Suppressor macrophage (primary cell): ENCODE measurements at regions not wholly inside any gene's neighbourhood (a gene's known extent, or its start where the extent isn't known, plus 50 kb on each side); places are given as distances from the start of the nearest gene placed in this dataset.
"Not testable (repeated sequence)": the region's sequence is repeated elsewhere in the genome, so short reads cannot be mapped to it uniquely, and the experiment has no call there.

Source experiments
- DNase-seq, 4 experiments: peaks; one replicate each; pipeline ENCODE4 v3.0.0-alpha.2; 2020 to 2022

DNA sequence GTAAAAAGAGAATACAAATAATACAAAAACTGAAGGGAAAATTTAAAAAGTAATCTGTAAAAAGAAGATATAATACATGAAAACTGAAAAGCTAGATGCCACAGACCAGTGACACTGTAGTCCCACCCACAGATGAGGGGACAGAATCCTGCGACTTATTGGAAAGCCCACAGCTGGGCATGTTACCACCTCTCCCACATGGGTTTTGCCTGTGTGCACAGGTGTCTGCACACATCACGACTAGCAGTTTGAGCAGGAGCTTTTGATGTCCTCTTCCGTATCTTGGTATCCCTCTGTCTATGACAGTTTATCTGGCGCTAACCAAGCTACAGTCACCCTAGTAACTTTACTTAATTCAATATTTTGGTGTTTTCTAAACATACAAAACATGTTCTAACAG is 291.1 kb upstream of the EXOC2 start:
- no peak for DNase-seq

DNA sequence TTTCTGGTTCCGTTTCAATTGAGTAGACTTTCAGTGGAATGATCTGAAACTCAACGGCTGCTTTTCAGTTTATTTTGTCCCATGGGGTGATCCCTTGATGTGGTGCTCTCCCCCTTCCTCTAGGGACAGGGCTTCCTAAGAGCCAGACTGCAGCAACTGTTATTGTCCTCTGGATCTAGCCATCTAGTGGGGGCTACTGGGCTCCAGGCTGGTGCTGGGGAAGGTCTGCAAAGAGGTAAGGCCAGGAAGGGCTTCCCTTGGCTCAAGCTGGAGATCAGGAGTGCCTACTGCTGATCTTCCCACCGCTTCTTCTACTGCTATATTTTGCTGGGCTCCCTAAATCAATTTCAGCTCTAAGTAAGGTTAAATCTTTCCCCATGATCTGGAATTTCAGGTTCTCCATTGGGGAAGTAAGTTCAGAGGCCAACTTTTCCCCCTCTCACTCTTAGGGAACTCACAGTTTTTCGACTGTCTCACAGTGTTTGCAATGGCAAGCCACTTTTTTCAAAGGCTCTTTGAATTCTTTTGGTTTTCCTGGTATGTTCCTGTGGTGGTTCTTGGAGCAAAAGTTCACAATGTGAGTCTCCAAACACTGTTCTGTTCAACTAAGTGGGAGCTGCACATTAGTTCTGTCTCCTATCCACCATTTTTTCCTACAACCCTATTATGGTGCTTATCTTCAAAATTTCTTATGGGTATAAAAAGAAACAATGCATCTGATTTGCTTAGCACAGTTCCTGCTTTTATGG is 286.2 kb upstream of the EXOC2 start:
- no peak for DNase-seq

DNA sequence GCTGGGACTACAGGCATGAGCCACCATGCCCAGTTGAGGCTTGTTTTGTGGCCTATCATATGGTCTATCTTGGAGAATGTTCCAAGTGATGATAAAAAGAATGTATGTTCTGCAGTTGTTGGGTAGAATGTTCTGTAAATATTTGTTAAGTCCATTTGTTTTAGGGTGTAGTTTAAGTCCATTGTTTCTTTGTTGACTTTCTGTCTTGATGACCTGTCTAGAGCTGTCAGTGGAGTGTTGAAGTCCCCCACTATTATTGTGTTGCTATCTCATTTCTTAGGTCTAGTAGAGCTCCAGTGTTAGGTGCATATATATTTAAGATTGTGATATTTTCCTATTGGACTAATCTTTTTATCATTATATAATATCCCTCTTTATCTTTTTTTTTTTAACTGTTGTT is 284.3 kb upstream of the EXOC2 start:
- DNase-seq = not testable (repeated sequence)

DNA sequence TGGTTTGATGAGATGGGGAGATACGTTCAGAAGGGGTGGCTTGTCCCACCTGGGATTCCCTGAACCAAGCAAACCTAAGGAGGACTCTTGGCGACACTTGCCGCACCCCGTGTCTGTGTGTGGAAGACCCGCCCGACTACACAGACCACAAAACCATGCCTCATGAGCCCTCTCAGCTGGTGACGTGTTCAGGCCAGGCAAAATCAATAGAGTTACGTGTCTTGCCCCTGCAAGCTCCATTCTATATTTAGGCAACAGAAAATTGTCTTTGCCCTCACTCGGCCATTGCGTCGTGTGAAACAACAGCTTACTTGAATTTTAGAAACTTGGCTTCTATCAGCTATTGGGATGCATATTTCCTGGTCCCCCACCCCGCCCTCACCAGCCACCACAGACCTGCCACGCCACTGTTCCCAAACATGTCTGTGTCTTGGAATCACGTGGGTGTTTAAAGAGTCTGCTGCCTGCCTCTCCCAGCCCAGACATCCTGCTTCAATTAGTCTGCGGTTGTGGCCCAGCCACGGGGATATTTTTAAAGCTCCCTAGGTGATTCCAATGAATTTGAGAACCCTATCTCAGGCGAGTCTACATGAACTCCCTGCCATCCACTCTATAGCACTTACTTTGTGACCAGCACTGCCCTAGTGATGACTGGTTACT is 279.2 kb upstream of the EXOC2 start:
- DNase-seq = no peak

DNA sequence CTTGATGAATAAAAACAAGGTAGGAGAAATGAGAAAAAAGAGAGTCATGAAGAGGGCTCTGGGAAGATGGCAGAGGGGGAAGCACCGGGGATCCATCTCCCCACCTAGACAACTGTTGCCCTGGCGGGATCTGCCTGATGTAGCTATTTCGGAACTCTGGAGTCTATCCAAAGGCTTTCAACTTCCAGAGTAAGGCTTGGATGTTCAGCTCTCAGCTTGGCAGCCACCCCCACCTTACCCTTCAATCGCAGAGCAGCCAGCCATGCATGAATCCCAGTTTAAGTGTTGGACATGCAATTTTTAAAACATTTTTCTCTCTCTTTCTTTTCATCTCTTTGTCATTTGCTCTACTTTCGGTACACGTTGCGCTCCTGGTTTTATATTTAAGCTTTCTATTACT is 275.9 kb upstream of the EXOC2 start:
- DNase-seq = no peak

DNA sequence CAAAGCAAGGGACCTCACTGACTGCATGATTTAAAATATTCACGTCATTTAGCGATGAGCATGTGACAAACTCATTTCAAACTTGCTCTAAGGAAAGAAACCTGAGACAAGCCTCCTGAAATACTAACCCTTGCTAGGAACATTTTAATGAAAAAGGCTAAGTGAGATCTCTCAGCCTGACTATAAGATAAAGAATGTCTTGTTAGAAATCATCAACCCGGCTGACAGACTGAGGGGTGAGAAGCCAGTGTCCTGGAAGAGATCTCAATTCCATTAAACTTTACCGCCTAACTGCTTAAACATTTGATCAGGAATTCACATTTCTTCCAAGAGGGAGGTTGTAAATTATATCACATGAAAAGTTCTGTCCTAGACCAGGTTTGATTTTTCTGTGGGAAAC is 274.8 kb upstream of the EXOC2 start:
- no peak for DNase-seq

DNA sequence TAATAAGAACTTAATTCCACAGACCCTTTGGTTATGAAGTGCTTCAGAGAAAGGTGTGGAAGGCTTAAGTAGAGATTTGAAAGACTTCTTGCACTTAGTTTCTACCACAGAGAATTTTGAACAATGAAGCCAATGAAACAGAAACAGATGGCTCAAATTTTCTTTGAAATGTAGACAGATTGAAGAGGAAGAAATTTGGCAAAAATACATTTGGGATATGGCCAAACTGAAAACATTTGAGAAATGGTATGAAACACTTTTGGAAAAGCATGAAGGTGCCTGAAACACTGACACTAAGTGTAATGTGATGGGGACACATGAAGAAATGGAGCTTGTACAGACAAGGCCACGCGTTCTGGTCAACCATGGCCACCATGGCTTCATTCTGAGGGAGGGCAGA is 272.4 kb upstream of the EXOC2 start:
- DNase-seq = no peak

DNA sequence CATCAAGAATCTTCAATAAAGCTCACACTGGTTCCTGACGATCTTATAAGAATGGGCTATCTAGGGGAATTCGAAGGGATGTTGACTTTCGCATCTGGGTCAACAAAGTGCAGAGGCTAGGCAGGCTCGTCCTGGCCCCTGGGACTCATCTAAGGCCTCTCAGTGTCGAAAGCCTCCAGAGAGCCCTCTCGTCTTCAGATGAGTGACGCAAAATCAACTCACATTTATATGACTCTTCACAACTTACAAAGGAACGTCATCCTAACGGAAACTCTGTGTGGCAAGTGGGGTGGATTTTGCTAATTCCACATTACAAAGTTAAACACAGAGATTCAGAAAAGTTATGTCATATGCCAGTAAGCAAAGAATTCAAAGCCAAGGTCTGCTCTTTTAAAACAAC is 270.5 kb upstream of the EXOC2 start:
- no peak for DNase-seq

DNA sequence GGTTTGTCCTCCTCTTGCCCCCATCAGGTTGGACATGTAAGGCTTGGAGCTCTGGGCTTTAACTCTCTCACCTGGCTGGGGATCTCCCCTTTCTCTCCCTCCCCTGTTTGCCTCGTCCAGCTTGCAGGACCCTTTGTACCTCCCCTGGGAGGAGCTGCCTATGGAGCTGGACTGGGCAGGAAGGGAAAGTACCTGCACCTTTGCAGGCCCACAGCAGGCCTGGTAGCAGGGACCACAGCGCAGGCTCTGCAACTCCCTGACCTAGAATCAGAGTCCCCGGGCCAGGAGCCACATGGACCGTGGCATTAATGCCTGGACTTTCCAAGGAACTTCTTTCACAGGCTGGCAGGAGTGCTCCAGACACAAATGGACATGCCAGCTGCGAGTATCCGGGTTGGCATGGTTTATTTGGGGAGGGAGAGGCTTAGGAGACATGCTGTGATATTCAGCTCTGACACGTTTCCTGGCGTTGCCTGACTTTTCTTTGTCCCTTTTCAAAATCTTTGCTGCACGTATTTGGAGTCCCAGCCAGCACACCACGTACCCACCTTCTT is 268.5 kb upstream of the EXOC2 start:
- no peak for DNase-seq

DNA sequence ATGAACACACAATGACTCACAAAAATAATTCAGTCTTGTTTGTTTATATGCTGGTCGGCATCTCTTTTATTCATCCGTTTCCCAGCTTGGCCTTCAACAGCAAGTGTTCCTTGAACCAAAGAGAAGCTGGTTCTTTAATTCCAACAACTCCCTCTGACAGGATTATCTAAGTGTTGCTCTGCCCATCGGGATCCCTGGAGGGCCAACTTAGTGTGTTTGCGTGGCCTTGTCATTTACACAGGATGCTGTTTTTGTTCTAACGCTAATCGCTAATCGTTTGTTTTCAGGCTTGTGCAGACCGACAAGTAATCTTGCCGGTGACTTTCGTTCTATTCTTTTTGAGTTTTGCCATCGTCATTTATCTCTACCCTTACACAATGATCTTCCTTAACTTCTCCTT is 267.4 kb upstream of the EXOC2 start:
- DNase-seq = no peak

DNA sequence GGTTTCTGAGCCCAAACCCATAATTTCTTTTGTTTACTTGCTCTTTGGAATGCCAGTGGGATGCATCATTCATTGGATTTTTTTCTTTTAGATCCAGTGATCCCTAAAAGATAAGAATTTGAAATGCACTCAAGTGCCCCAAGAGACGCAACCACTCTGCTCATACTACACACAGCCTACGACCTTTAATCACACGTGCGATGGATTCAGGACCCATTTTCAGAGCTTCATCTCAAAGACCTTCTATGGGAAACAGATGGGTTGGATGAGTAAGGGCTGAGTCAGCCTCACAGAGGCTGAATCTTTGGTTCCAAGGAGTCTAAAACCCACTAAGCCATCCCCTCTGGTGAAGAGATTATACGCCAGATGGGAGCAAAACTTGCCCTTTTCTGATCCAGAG is 265.5 kb upstream of the EXOC2 start:
- no peak for DNase-seq

DNA sequence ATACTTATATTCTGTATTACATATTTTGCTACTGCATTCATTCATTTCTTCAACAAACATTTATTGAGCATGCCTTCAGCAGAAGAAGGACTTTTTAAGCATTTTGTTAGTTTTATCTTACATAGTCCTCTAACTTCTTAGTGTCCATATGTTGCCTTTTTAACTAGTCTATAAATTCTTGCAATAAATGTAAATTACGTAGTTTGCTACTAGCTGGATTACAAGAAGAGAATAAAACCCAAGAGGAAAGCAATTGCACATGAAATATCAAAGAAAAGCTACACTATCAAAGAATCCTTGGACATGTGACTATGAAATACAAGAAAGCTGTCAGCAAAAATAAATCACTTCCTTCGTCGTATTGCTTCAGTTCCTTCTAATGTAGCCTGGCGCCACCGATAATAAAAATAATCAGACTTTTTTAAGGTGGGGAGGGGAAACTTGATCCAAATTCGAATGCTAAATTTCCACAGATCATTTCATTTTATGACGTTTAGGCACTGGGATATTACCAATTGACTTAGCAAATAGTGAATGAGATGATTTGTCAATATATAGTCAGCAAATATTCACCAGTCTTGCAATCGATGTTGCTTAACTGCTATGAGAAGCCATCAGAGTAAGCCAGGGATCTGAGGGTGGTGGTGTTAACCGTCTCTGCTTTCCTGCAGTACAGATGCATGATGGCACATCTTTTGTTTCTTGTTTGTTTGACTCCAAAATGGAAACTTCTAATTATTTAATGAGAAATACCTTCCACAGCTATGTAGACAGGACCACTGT is 258.7 kb upstream of the EXOC2 start:
- DNase-seq = no peak

DNA sequence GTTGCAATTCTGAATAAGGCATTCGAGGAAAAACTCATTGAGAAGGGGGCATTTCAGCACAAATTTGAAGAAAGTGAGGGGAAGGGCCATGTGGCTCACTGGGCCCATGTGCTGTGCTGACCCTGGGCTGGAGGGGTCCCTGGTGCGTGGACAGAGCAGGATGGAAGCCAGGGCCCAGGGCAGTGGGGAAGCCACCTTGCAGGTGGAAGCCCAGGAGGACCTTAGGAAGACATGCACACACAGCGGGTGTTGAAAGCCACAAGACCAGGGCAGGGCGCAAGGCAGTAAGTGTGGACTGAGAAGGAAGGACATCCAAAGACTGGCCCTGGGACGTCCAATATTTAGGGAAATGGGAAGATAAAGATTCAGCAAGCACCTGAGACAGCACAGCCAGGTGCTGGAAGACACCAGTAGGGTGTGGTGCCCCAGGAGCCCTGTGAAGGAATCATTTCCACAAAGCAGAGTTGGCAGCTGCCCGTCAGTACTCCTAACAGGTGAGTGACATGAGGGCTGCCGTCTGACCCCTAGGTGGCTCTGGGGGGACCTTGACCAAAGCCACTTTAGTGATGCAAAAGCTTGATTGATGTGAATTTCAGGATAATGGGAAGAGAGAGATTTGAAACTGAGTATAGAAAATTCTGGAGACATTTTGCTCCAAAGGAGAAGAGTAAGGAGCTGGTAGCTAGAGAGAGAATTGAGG is 254.4 kb upstream of the EXOC2 start:
- DNase-seq = no peak

DNA sequence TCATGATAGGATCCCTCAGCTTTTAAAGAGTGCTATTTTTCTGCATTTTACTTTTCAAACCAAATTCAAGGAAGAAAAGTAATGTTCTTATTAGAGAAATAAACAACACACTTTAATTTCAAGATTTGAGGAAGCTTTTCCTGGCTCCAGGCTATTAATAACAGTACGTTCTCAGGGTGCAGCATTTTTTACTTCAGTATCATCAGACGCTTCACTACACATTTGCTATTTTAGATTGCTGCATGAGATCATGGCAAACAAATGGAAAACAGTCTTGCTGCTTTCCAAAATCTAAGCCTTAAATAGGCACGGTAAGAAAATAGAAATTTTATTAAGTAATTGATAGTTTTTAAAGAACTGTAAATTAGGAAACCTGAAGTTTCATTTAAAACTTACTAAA is 253.6 kb upstream of the EXOC2 start:
- no peak for DNase-seq

DNA sequence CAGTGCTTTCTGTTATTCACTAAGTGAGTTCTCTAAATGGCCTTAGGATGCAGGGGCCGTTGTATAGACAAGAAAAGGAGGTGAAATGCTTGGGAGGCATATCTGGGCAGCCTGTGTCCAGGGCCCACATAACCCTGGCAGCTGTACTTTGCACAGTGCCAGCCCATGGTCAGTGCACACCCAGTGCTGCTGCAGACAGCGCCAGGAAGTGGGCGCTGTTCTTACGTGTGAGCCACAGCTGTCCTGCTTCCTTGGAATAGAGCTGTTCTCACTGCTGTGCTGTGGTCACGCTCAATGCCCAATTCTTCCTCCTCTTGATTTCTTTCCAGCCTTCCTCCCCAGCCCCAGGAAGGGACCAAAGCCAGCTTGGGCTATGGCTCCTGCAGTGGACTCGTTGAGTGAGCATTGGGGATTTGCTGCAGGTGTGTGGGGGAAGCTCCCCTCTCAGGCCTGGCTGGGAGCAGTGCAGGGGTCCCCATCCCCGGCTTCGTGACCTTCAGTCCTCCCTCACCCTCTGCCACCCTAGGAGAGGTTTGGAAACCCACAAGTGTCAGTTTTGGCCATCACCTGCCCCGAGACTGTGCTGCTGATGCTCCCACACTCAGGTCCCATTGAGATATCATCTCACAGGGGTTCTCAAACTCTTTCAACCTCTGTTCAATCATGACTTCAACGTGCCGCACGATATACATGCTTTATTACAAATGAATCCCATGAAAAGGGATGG is 246.8 kb upstream of the EXOC2 start:
- no peak for DNase-seq

DNA sequence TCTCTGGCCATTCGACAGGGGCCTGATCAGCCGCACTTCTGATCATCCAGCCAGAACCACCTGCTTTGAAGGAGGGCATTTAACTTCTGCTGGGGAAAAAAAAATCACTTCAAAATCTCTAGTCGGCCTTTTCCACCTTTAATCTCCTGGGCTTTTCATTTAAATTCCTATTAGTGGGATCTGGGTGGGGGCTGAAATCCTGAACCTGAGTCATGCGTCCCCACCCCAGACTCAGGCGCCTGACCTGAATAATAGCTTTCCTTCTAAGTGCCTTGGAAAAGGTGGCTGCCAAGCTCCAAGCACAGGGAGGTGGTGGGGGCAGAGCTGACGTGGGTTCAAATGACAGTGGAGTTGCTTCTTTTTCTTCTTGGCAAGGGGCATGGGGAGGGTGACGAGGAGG is 246.0 kb upstream of the EXOC2 start:
- DNase-seq = no peak

DNA sequence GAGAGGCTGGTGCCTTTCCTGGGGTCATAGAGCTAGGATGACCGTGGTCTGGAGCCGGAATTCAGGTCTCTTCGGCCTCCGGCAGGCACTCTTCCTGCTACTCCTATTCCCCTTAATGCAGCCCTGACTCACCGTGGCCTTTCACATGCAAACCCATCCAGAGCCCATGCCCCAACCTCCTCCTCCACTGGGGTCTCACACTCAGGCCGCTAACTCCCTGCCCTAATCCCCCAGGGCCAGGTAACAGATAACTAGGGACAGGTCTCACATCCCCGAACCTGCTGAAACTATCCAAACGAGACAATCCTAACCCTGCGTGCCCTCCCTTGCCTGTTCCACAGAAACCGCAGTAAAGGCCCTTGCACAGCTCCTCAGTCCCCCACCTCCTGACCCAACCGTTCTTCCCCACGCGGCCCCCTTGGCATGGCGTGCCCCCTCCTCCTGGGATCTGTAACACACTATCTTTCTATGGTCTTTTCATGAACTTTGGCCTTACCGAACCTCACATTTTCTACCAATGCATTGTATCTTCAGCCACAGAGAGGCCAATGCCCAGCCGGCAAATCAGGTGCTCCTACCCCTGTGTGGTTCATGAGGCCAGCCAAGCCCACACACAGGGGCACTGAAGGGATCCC is 245.4 kb upstream of the EXOC2 start:
- DNase-seq = no peak

DNA sequence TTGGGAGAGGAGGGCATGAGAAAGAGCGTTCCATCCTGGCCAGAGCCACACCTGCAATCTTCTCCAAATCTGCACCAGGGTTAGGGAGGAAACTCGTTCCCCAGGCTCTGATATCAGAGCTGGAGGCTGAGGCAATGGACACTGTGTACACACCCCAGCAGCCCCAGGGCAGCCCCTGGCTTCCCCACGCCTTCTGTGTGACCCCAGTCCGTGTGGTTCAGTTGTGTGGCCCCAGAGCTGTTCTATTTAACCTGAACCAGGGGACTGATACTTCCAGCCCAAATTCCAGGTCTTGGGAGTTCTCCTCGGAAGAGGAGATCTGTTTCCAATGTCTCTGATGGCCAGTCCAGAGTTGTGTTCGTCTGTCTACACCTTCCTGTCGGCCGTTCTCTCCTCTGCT is 242.6 kb upstream of the EXOC2 start:
- DNase-seq = no peak

DNA sequence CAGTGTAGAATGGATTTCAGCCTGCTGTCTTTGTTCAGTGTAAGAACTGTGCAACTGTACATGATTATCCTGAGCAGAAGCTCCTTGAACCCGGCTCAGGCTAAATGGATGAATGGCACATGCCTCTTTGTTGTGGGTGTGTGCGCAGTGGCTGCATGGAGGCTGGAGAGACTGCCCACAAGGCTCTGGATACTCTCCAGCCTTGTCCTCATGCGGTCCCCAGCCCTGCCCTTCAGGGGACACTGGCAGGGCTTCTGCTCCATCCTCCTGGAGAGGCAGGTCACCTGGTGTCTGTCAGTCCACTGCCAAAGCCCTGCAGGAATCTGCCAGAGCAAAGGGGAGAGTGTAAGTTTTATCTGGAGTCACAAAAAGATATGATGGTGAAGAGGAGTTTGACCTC is 241.7 kb upstream of the EXOC2 start:
- DNase-seq = no peak

DNA sequence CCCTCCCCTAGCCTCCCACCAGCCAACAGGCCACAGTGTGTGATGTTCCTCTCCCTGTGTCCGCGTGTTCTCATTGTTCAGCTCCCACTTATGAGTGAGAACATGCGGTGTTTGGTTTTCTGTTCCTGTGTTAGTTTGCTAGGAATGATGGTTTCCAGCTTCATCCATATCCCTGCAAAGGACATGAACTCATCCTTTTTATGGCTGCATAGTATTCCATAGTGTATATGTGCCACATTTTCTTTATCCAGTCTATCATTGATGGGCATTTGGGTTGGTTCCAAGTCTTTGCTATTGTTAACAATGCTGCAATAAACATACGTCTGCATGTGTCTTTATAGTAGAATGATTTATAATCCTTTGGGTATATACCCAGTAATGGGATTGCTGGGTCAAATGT is 239.0 kb upstream of the EXOC2 start:
- DNase-seq = not testable (repeated sequence)

DNA sequence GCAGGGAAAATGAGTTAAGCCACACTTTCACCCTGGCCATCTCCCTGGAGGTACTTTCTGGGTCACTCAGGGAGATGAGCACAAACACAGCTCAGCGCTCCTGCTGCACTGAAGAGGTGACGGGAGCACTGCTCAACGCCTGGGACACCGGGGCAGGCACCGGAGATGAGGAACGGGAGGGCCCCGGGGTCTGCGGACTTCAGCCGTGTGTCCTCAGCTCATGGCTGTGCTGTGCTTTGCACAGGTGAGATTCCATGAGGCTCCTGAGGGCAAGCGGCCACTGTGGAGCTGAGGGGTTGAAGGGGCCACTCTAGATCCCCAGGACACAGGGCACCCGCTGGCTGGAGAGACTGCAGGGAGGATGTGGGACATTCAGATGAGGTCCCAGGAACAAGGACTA is 234.2 kb upstream of the EXOC2 start:
- DNase-seq = no peak
